ENCODE measurements at regions not wholly inside any gene's neighbourhood (a gene's known extent, or its start where the extent isn't known, plus 50 kb on each side); places are given as distances from the start of the nearest gene placed in this dataset.

DNA sequence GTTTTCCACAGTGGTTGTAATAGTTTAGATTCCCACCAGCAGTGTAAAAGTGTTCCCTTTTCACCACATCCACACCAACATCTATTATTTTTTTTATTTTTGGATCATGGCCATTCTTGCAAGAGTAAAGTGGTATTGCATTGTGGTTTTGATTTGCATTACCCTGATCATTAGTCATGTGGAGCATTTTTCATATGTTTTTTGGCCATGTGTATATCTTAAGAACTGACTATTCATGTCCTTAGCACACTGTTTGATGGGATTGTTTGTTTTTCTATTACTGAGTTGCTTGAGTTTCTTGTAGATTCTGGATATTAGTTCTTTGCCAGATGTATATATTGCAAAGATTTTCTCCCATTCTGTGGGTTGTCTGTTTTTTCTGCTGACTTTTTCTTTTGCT is 820.1 kb downstream of the TENT5A start:
- CTCF ChIA-PET: no interaction called here
- Histone ChIP-seq H3K4me1 (ENCODE audit: control insufficient read depth, insufficient read depth, low read length) (no peaks in the 10 kb centered on the region), H3K9me3 (ENCODE audit: control insufficient read depth, insufficient read depth, low read depth, low read length) (no peaks in the 10 kb centered on the region), H3K36me3 (ENCODE audit: control insufficient read depth, insufficient read depth, low read length) (no peaks in the 10 kb centered on the region), H3K27me3 (ENCODE audit: control insufficient read depth, insufficient read depth, low read length) (no peaks in the 10 kb centered on the region), H3K27ac (ENCODE audit: low read length) (no peak overlapping the region), H3K4me3 (ENCODE audit: low read depth in 2 of 2, low read length in 2 of 2) (no peak overlapping the region)
- in situ Hi-C loops (cut with HindIII; ENCODE audit: low pct_unique_long_range_greater_than_20kb, low sequenced_read_pairs) (no loop called here), intact Hi-C loops (cut with micrococcal nuclease; ENCODE audit: unreplicated experiment) (no loop called here)
- ATAC-seq: no peak
- BruUV-seq (replicated peaks): no TSS peak
- DNase-seq (ENCODE audit: low read depth, low spot score): no peak
- TF ChIP-seq, protein P1, sequence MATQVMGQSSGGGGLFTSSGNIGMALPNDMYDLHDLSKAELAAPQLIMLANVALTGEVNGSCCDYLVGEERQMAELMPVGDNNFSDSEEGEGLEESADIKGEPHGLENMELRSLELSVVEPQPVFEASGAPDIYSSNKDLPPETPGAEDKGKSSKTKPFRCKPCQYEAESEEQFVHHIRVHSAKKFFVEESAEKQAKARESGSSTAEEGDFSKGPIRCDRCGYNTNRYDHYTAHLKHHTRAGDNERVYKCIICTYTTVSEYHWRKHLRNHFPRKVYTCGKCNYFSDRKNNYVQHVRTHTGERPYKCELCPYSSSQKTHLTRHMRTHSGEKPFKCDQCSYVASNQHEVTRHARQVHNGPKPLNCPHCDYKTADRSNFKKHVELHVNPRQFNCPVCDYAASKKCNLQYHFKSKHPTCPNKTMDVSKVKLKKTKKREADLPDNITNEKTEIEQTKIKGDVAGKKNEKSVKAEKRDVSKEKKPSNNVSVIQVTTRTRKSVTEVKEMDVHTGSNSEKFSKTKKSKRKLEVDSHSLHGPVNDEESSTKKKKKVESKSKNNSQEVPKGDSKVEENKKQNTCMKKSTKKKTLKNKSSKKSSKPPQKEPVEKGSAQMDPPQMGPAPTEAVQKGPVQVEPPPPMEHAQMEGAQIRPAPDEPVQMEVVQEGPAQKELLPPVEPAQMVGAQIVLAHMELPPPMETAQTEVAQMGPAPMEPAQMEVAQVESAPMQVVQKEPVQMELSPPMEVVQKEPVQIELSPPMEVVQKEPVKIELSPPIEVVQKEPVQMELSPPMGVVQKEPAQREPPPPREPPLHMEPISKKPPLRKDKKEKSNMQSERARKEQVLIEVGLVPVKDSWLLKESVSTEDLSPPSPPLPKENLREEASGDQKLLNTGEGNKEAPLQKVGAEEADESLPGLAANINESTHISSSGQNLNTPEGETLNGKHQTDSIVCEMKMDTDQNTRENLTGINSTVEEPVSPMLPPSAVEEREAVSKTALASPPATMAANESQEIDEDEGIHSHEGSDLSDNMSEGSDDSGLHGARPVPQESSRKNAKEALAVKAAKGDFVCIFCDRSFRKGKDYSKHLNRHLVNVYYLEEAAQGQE (IDR thresholded peaks at IDR 0.05; ENCODE audit: insufficient read depth in 1 of 2, low read depth in 2 of 2, low read length in 1 of 2): no peak
- TF ChIP-seq POLR2AphosphoS5 (IDR thresholded peaks at IDR 0.05; ENCODE audit: low read depth, low read length) (no peak), TCF7L2 (IDR thresholded peaks at IDR 0.05; ENCODE audit: low read depth, low read length) (no peak), SIN3A (IDR thresholded peaks at IDR 0.05; ENCODE audit: borderline replicate concordance, insufficient read depth, low read depth, low read length) (no peak)
- TF ChIP-seq, protein P2, sequence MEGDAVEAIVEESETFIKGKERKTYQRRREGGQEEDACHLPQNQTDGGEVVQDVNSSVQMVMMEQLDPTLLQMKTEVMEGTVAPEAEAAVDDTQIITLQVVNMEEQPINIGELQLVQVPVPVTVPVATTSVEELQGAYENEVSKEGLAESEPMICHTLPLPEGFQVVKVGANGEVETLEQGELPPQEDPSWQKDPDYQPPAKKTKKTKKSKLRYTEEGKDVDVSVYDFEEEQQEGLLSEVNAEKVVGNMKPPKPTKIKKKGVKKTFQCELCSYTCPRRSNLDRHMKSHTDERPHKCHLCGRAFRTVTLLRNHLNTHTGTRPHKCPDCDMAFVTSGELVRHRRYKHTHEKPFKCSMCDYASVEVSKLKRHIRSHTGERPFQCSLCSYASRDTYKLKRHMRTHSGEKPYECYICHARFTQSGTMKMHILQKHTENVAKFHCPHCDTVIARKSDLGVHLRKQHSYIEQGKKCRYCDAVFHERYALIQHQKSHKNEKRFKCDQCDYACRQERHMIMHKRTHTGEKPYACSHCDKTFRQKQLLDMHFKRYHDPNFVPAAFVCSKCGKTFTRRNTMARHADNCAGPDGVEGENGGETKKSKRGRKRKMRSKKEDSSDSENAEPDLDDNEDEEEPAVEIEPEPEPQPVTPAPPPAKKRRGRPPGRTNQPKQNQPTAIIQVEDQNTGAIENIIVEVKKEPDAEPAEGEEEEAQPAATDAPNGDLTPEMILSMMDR (IDR thresholded peaks at IDR 0.05): no peak
- POLR2A ChIA-PET: no interaction called here

DNA sequence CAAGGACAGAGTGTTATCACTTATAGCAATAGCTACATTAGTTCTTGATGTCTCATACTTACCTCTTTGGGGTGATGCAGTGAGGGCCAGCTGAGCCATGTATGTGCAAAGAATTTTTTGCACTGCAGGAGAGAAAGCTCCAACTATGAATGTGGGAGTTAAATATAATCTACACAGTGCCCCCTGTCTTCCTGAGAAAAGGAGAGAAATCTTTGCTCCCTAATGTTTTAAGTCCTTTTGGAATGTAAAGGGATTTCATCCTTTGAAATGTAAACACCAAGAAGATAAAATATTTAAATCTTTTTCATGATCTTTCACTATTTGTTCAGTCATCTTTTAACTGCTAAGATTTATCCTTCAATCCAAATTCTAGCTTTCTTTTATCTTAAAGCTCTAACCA is 822.1 kb downstream of the TENT5A start:
- intact Hi-C loops (cut with micrococcal nuclease; ENCODE audit: unreplicated experiment) (no loop called here), in situ Hi-C loops (cut with HindIII; ENCODE audit: low pct_unique_long_range_greater_than_20kb, low sequenced_read_pairs) (no loop called here)
- TF ChIP-seq TCF7L2 (IDR thresholded peaks at IDR 0.05; ENCODE audit: low read depth, low read length): no peak
- TF ChIP-seq, protein P2 (IDR thresholded peaks at IDR 0.05): no peak
- TF ChIP-seq SIN3A (IDR thresholded peaks at IDR 0.05; ENCODE audit: borderline replicate concordance, insufficient read depth, low read depth, low read length): no peak
- TF ChIP-seq, protein P1 (IDR thresholded peaks at IDR 0.05; ENCODE audit: insufficient read depth in 1 of 2, low read depth in 2 of 2, low read length in 1 of 2): no peak
- no peak for TF ChIP-seq POLR2AphosphoS5 (IDR thresholded peaks at IDR 0.05; ENCODE audit: low read depth, low read length)
- H3K4me3 ChIP-seq (ENCODE audit: low read depth in 2 of 2, low read length in 2 of 2): no peak overlapping the region
- DNase-seq (ENCODE audit: low read depth, low spot score) (no peak), ATAC-seq (no peak)
- H3K36me3 ChIP-seq (ENCODE audit: control insufficient read depth, insufficient read depth, low read length): no peaks in the 10 kb centered on the region
- no peaks in the 10 kb centered on the region for H3K4me1 ChIP-seq (ENCODE audit: control insufficient read depth, insufficient read depth, low read length)
- ChIA-PET POLR2A (no interaction called here), CTCF (no interaction called here)
- H3K27ac ChIP-seq (ENCODE audit: low read length): no peak overlapping the region
- no TSS peak for BruUV-seq (replicated peaks)
- H3K9me3 ChIP-seq (ENCODE audit: control insufficient read depth, insufficient read depth, low read depth, low read length): no peaks in the 10 kb centered on the region; the same call in 1 of the 2 replicates
- H3K27me3 ChIP-seq (ENCODE audit: control insufficient read depth, insufficient read depth, low read length): no peaks in the 10 kb centered on the region
